GM21619 (cell line): ENCODE measurements at regions not wholly inside any gene's neighbourhood (a gene's known extent, or its start where the extent isn't known, plus 50 kb on each side); places are given as distances from the start of the nearest gene placed in this dataset.
"Not testable (repeated sequence)": the region's sequence is repeated elsewhere in the genome, so short reads cannot be mapped to it uniquely, and the experiment has no call there.

ENCODE experiments used
- ATAC-seq: cut with Tn5 transposase; IDR thresholded peaks from one replicate; pipeline ENCODE4 v1.9.1; 2021; ENCODE audit not compliant: unreplicated experiment

GRCh38 chr11:25612806-25613205 lies 719.1 kb upstream of the ANO3 start:
- ATAC-seq = no peak

DNA sequence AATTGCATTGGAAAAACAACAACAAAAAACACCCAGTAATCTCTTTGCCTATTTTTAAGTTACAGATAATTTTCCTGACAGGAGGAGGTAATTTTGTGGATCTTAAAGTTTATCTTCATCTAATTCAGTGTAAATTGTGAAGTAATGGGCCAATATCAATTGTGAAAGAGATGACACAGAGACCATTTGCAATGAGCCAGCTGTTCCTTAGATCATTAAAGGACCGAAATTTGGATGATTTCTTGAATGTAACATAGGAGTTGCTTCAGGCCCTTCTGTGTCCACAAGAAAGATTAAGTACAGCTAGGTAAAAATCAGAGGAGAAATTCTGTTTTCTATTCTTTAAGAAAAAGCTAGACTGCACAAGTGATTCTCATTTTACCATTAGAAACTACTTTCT lies 718.5 kb upstream of the ANO3 start:
- no peak for ATAC-seq

GRCh38 chr11:25613865-25614264 lies 718.1 kb upstream of the ANO3 start:
- no peak for ATAC-seq

DNA sequence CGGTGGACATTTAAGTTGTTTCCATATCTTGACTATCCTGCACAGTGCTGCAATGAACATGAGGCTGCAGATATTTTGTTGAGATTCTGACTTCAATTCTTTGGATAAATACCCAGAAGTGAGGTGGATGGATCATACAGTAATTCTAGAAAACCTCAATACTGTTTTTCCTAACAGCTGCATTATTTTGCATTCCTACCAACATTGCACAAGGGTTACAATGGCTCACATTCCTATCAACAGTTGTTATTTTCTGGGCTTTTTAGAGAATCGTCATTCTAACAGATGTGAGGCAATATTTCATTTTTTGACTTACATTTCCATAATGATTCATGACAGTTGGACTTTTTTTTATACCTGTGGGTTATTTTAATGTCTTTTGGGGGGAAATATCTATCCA lies 716.9 kb upstream of the ANO3 start:
- ATAC-seq = no peak

- ATAC-seq = no peak
Observed at GRCh38 chr11:25615841-25616240, 716.1 kb upstream of the ANO3 start.

DNA sequence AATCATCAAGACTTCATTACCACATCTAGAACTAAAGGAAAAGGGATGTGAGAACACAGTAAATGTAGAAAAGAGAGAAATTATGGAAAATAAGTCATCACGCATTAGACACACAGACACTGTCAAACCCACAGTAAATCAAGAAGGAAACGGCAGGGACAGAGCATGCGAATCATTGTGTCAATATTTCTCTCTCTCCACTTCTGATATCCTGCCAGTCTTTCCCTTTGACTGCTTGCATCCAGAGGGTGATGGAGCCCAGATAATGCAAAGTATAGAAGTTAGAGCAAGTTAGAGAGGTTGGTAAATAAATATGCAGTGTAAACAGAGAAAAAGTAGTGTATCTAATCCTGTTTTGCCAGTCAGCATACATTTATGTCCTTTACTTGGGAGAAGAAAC lies 706.8 kb upstream of the ANO3 start:
- no peak for ATAC-seq

DNA sequence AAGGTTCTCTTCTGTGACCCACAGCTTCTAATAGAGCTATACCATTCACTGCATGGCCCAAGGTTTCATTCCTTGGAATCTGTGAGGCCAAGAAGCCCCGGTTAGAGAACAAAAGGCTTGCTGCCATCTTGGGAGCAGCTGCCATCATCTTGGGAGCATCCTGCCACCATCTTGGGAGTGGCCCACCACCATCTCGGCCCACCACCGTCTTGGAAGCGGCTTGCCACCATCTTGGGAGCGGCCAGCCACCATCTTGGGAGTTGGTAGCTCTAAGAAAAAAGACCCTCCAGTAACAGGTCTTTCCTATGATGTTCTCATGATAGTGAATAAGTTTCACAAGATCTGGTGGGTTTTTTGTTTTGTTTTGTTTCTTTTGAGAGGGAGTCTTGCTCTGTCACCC lies 703.9 kb upstream of the ANO3 start:
- ATAC-seq = no peak

DNA sequence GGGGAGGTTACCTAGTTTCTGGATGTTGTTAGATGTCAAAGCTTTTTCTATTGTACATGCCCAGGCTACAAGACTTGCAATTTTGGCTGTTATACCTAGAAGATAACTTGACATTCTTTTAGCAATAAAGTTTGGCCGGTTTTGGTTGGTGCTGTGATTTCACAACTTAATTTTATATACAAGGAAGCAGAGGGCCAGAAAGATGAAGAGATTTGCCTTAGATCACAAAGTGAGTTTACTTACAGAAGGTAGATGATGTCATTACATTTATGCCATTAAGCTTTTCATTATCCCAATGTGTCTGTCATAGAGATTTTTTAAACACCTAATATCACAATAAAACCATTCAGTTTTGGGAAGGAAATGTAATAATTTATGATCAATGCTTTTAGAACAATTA lies 698.7 kb upstream of the ANO3 start:
- no peak for ATAC-seq

DNA sequence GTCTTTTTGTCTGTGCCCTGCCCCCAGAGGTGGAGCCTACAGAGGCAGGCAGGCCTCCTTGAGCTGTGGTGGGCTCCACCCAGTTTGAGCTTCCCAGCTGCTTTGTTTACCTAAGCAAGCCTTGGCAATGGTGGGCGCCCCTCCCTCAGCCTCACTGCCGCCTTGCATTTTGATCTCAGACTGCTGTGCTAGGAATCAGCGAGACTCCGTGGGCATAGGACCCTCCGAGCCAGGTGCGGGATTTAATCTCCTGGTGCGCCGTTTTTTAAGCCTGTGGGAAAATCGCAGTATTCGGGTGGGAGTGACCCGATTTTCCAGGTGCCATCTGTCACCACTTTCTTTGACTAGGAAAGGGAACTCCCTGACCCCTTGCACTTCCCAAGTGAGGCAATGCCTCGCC lies 682.7 kb upstream of the ANO3 start:
- ATAC-seq = not testable (repeated sequence)

GRCh38 chr11:25650319-25650718 lies 681.6 kb upstream of the ANO3 start:
- no peak for ATAC-seq

GRCh38 chr11:25655636-25656035 lies 676.3 kb upstream of the ANO3 start:
- no peak for ATAC-seq

GRCh38 chr11:25658916-25659315 lies 673.0 kb upstream of the ANO3 start:
- ATAC-seq = no peak

GRCh38 chr11:25659706-25660105 lies 672.2 kb upstream of the ANO3 start:
- no peak for ATAC-seq

DNA sequence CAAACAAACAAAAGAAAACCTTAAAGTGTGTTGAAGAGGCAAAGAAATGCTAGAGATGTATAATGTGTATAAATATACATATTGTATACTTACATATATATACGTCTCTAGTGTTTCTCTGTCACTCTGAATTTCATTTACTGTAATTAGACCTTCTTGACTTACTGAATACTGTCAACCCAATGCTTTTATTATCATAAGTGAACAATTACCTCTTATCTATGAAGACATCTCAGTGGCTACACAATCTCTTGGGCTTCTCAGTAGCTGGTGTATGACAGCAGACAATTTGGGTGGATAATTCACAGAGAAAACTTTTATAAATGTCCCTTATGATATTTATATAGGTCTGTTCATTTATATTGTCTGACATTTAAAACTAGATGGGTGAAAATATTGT lies 664.1 kb upstream of the ANO3 start:
- no peak for ATAC-seq

GRCh38 chr11:25691959-25692358 lies 640.0 kb upstream of the ANO3 start:
- ATAC-seq = no peak

DNA sequence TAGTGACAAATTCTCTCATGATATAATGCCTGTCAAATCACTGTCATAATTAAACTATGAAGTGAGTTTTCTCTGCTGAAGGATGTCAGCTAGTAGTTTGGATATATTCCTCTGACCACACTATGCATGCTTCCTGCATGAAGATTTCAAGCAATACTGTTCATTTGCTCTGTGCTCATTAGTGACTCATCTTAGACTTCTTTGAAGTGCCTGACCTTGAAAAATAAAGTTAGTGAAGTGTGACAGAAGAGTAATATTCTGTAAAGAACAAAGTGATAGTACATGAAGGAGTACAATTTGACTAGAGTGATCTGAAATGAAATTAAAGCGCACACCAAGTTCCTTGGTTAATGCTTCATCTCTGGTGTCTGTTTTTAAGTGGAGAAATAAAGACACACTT lies 629.5 kb upstream of the ANO3 start:
- no peak for ATAC-seq

DNA sequence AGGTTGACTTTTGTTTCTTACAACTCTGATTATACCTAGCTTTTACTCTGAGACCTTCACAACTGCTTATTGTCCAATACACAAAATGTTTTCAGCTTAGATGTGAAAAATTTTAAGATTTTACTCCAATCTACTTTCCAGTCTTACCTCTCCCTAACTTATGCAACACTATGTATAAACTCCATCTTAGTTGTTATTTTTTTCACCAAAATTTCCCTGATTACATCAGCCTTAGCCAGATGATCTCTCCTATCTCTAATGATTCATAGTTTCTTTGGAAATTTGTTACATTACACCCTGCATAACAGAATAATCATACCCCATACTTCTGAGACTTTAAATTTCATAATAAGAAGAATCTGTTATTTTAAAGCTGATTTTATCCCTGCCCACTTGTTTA lies 621.0 kb upstream of the ANO3 start:
- ATAC-seq = no peak

GRCh38 chr11:25727944-25728343 lies 604.0 kb upstream of the ANO3 start:
- no peak for ATAC-seq

GRCh38 chr11:25730230-25730629 lies 601.7 kb upstream of the ANO3 start:
- no peak for ATAC-seq

- no peak for ATAC-seq
Observed at GRCh38 chr11:25733777-25734176, 598.2 kb upstream of the ANO3 start.

GRCh38 chr11:25734591-25735211 lies 597.2 kb upstream of the ANO3 start:
- ATAC-seq = no peak

- ATAC-seq = no peak
Observed at GRCh38 chr11:25737071-25737675, 594.8 kb upstream of the ANO3 start.

- ATAC-seq = no peak
Observed at GRCh38 chr11:25741886-25742285, 590.0 kb upstream of the ANO3 start.
